ENCODE measurements at regions not wholly inside any gene's neighbourhood (a gene's known extent, or its start where the extent isn't known, plus 50 kb on each side); places are given as distances from the start of the nearest gene placed in this dataset.
A peak's percentile ranks its signal among the peaks of the same experiment; 100 is the strongest.
"Not testable (repeated sequence)": the region's sequence is repeated elsewhere in the genome, so short reads cannot be mapped to it uniquely, and the experiment has no call there.

GRCh38 chr12:119931402-119931801 is 54.3 kb upstream of the CIT start:
- DNase-seq: no peak

GRCh38 chr12:119932921-119933320 is 55.8 kb upstream of the CIT start:
- no peak for DNase-seq

- DNase-seq: not testable (repeated sequence)
These were observed 54.3 kb upstream of the BICDL1 start for GRCh38 chr12:119934780-119935179.

- DNase-seq: no peak
These were observed 52.2 kb upstream of the BICDL1 start for GRCh38 chr12:119936705-119937311.

- peak; percentile 64 for DNase-seq
These were observed 50.9 kb upstream of the BICDL1 start for GRCh38 chr12:119938049-119938667.

All from midbrain (tissue), 1 donor.